Skin epidermis (tissue), 12 donors: ENCODE measurements at regions not wholly inside any gene's neighbourhood (a gene's known extent, or its start where the extent isn't known, plus 50 kb on each side); places are given as distances from the start of the nearest gene placed in this dataset.

Experiments
- H3K27ac ChIP-seq, 21 experiments: fragments of 200-600 bp; sonication (generic) in 11 of 21; one replicate each; pipeline ENCODE4 v1.5.0; 2020; ENCODE audit warnings: mild to moderate bottlenecking in 3 of 21, inconsistent platforms in 2 of 21, moderate library complexity in 2 of 21
- H3K4me3 ChIP-seq, 7 experiments: fragments of 200-600 bp; sonication (generic) in 2 of 7; one replicate each; pipeline ENCODE4 v1.5.0; 2020; ENCODE audit warnings: inconsistent platforms in 2 of 7, mild to moderate bottlenecking in 2 of 7, moderate library complexity in 1 of 7

- Histone ChIP-seq H3K27ac (no peak overlapping the region), H3K4me3 (no peak overlapping the region)
Measured at GRCh38 chr1:5519366-5520135, 472.7 kb downstream of the NPHP4 start.

GRCh38 chr1:5516756-5517155 is 475.5 kb downstream of the NPHP4 start:
- Histone ChIP-seq H3K4me3 (no peak overlapping the region), H3K27ac (no peak overlapping the region)

- Histone ChIP-seq H3K27ac (no peak overlapping the region), H3K4me3 (no peak overlapping the region)
Measured at GRCh38 chr1:5515501-5515900, 476.7 kb downstream of the NPHP4 start.

- Histone ChIP-seq H3K27ac (no peak overlapping the region), H3K4me3 (no peak overlapping the region)
Measured at GRCh38 chr1:5514527-5515183, 477.6 kb downstream of the NPHP4 start.

GRCh38 chr1:5513846-5514526 is 478.2 kb downstream of the NPHP4 start:
- H3K27ac ChIP-seq = no peak overlapping the region
- H3K4me3 ChIP-seq = no peak overlapping the region

GRCh38 chr1:5513179-5513578 is 479.0 kb downstream of the NPHP4 start:
- no peak overlapping the region for H3K27ac ChIP-seq
- no peak overlapping the region for H3K4me3 ChIP-seq

GRCh38 chr1:5511381-5512097 is 480.7 kb downstream of the NPHP4 start:
- Histone ChIP-seq H3K27ac (no peak overlapping the region), H3K4me3 (no peak overlapping the region)

GRCh38 chr1:5509664-5510452 is 482.4 kb downstream of the NPHP4 start:
- no peak overlapping the region for H3K4me3 ChIP-seq
- H3K27ac ChIP-seq = no peak overlapping the region

GRCh38 chr1:5508669-5509330 is 483.4 kb downstream of the NPHP4 start:
- Histone ChIP-seq H3K4me3 (no peak overlapping the region), H3K27ac (no peak overlapping the region)

- H3K4me3 ChIP-seq = no peak overlapping the region
- H3K27ac ChIP-seq = no peak overlapping the region
Measured at GRCh38 chr1:5507340-5507739, 484.9 kb downstream of the NPHP4 start.

- H3K4me3 ChIP-seq = no peak overlapping the region
- no peak overlapping the region for H3K27ac ChIP-seq
Measured at GRCh38 chr1:5506634-5507033, 485.6 kb downstream of the NPHP4 start.

GRCh38 chr1:5505944-5506343 is 486.3 kb downstream of the NPHP4 start:
- Histone ChIP-seq H3K4me3 (no peak overlapping the region), H3K27ac (no peak overlapping the region)

GRCh38 chr1:5504364-5504740 is 487.9 kb downstream of the NPHP4 start:
- Histone ChIP-seq H3K27ac (no peak overlapping the region), H3K4me3 (no peak overlapping the region)

- no peak overlapping the region for H3K4me3 ChIP-seq
- H3K27ac ChIP-seq = peak overlapping the region in 1 of 21 experiments; percentile 39
Measured at GRCh38 chr1:5503556-5504363, 488.5 kb downstream of the NPHP4 start.

GRCh38 chr1:5502311-5503194 is 489.7 kb downstream of the NPHP4 start:
- peak overlapping the region in 3 of 21 experiments; percentile 23 to 39 (median 31) for H3K27ac ChIP-seq
- H3K4me3 ChIP-seq = no peak overlapping the region

- Histone ChIP-seq H3K27ac (no peak overlapping the region), H3K4me3 (no peak overlapping the region)
Measured at GRCh38 chr1:5501206-5501930, 490.9 kb downstream of the NPHP4 start.

GRCh38 chr1:5500541-5500940 is 491.7 kb downstream of the NPHP4 start:
- Histone ChIP-seq H3K27ac (no peak overlapping the region), H3K4me3 (no peak overlapping the region)
